Type B pancreatic cell (in vitro differentiated cells): ENCODE measurements at regions not wholly inside any gene's neighbourhood (a gene's known extent, or its start where the extent isn't known, plus 50 kb on each side); places are given as distances from the start of the nearest gene placed in this dataset.

Source experiments
- DNase-seq: peaks from one replicate; pipeline ENCODE4 v3.0.0; 2021; ENCODE audit warnings: mixed read lengths; ENCODE audit not compliant: unreplicated experiment; ENCODE audit errors: extremely low spot score
- H3K27ac Mint-ChIP-seq: 2 replicates; pipeline ENCODE4 v1.8.0; 2021; ENCODE audit warnings: mild to moderate bottlenecking, mixed read lengths
- H3K27me3 Mint-ChIP-seq: 2 replicates; pipeline ENCODE4 v1.8.0; 2021; ENCODE audit warnings: mixed read lengths
- H3K36me3 Mint-ChIP-seq: 2 replicates; pipeline ENCODE4 v1.8.0; 2021; ENCODE audit warnings: mixed read lengths
- H3K4me1 Mint-ChIP-seq: one replicate; pipeline ENCODE4 v1.8.0; 2021; ENCODE audit warnings: mixed read lengths; ENCODE audit not compliant: unreplicated experiment
- H3K4me3 Mint-ChIP-seq: 2 replicates; pipeline ENCODE4 v1.8.0; 2021; ENCODE audit warnings: mild to moderate bottlenecking, mixed read lengths
- H3K9me3 Mint-ChIP-seq: 2 replicates; pipeline ENCODE4 v1.8.0; 2021; ENCODE audit warnings: mixed read lengths
- TF ChIP-seq, protein P1 (sequence below): fragments of 200-600 bp; sonication (generic); conservative IDR thresholded peaks from 2 replicates; pipeline ENCODE4 v1.5.0; 2021; ENCODE audit warnings: antibody characterized with exemption, mild to moderate bottlenecking

DNA sequence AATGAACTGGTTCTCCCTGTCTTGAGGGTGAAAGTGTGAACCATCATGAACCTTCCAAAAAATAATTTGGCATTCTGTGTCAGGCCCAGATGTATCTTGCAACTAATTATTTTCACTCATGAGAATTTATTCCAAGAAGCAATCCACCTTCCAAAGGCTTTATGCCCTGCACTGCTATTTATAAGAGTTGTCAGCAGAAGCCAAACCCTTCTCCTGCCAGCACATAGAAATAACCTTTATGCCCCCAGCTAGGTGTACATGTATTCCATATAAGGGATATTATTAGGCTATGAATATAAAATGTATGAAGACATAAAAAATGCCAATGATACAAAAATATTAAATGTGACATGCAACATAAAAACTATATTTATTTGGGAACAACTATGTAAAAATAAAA lies 69.0 kb upstream of the GDF10 start:
- no peak overlapping the region for H3K27ac Mint-ChIP-seq
- H3K27me3 Mint-ChIP-seq: peaks cover 7% of the 10 kb centered on the region
- H3K36me3 Mint-ChIP-seq: no peaks in the 10 kb centered on the region
- peaks cover 10% of the 10 kb centered on the region for H3K9me3 Mint-ChIP-seq
- H3K4me1 Mint-ChIP-seq: peaks cover 9% of the 10 kb centered on the region
- TF ChIP-seq, protein P1, sequence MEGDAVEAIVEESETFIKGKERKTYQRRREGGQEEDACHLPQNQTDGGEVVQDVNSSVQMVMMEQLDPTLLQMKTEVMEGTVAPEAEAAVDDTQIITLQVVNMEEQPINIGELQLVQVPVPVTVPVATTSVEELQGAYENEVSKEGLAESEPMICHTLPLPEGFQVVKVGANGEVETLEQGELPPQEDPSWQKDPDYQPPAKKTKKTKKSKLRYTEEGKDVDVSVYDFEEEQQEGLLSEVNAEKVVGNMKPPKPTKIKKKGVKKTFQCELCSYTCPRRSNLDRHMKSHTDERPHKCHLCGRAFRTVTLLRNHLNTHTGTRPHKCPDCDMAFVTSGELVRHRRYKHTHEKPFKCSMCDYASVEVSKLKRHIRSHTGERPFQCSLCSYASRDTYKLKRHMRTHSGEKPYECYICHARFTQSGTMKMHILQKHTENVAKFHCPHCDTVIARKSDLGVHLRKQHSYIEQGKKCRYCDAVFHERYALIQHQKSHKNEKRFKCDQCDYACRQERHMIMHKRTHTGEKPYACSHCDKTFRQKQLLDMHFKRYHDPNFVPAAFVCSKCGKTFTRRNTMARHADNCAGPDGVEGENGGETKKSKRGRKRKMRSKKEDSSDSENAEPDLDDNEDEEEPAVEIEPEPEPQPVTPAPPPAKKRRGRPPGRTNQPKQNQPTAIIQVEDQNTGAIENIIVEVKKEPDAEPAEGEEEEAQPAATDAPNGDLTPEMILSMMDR: no peak
- DNase-seq: no peak
- H3K4me3 Mint-ChIP-seq: no peak overlapping the region

DNA sequence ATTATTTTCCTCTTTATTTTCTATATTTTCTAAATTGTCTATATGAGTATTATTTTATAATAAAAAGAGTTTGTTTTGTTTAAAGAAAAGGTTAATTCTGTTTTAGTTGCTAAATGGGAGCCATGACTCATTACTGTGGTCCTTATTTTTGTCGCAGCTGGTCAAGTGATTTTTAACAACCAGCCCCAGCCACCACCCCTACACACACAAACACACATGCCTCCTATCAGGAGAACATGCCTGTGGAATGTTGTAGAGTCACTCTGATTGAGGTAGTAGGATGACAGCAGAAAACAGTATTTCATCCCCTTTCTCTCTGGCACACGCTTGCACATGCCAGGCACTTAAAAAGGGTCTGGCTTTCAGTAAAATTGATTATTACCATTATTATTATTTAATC lies 68.6 kb upstream of the GDF10 start:
- H3K9me3 Mint-ChIP-seq: peaks cover 10% of the 10 kb centered on the region

DNA sequence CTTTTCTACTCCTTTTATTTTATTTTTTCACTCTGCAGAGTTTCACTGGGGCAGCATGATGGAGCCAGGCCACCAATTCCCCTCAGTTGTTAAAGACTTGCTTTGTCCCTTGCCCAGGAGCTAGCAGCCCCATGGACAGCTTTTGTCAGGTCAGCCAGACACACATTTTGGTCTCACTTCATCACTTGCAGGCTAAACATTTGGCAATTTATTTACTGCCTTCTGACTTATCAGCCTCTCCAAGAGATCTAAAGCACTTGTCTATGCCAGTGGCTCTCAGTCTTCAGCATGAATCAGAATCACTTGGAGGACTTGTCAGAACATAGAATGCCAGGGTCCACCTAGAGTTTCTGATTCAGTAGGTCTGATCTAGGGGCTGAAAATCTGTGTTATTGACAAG lies 66.4 kb upstream of the GDF10 start:
- no peaks in the 10 kb centered on the region for H3K36me3 Mint-ChIP-seq
- TF ChIP-seq, protein P1: no peak
- DNase-seq: no peak
- no peaks in the 10 kb centered on the region for H3K9me3 Mint-ChIP-seq
- H3K27me3 Mint-ChIP-seq: peaks cover 3% of the 10 kb centered on the region
- H3K4me1 Mint-ChIP-seq: peaks cover 9% of the 10 kb centered on the region
- H3K4me3 Mint-ChIP-seq: no peak overlapping the region
- H3K27ac Mint-ChIP-seq: no peak overlapping the region

More for the DNA sequence above, 68.6 kb upstream of the GDF10 start:
- no peak overlapping the region for H3K4me3 Mint-ChIP-seq
- TF ChIP-seq, protein P1: no peak
- H3K27me3 Mint-ChIP-seq: peaks cover 7% of the 10 kb centered on the region
- H3K4me1 Mint-ChIP-seq: peaks cover 9% of the 10 kb centered on the region
- no peak for DNase-seq
- no peaks in the 10 kb centered on the region for H3K36me3 Mint-ChIP-seq
- no peak overlapping the region for H3K27ac Mint-ChIP-seq

DNA sequence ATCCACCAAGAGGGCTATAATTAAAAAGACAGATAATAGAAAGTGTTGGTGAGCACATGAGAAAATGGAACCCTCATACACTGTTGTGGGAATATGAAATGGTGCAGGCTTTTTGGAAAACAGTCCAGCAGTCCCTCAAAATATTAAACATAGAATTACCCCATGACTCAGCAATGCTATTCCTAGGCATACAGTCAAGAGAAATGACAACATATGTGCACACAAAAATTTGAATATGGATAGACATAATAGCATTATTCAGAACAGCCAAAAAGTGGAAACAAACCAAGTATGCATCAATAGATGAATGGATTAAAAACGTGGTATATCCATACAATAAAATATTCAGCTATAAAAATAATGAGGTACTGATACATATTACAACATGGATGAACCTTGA lies 64.5 kb upstream of the GDF10 start:
- DNase-seq: no peak
- no peaks in the 10 kb centered on the region for H3K36me3 Mint-ChIP-seq
- TF ChIP-seq, protein P1: no peak
- H3K27me3 Mint-ChIP-seq: no peaks in the 10 kb centered on the region
- H3K4me3 Mint-ChIP-seq: no peak overlapping the region
- H3K9me3 Mint-ChIP-seq: no peaks in the 10 kb centered on the region
- no peak overlapping the region for H3K27ac Mint-ChIP-seq
- peaks cover 4% of the 10 kb centered on the region for H3K4me1 Mint-ChIP-seq

DNA sequence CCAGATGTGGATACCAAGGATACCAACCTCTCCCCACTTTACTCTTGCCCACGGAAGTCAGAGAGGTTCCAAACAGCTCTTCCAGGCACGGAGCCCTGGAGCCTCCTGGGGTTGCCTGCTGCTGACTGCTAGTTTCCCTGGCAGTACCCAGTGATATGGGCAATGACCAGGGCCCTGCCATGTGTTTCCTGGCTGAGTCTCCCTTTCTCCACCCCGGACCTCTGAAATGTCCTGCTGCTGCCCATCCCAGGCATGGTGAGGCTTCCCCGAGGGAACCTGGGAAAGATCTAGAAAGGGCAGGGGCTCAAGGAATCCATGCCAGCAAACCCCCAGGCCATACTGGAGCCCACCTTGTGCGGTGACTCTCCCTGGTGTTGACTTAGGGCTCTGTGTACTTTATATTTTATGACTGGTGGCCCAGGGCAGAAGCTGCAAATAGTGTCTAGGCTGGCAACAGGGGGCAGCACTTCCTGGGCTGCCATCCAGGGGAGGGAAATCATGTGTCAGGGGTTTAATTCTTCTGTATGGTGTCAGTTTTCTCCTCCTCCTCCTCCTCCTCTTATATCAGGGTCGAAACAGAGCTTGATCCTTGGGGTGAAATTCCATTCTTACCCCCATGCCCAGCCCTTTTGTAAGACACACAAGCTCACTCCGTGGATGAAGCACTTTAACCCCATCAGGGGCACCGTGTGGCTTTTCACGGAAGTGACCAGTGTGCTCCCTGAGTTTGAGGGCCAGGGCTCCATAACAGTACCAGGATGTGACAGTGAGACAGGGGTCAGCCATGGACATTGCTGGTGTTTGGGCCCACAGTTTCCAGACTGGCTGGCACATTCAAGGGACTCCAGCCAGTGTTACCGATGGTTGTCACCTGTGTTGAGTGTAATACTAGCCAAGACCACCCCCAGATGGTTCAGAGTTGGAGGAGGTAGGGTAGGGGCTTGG lies 62.4 kb upstream of the GDF10 start:
- Mint-ChIP-seq H3K4me3 (no peak overlapping the region), H3K36me3 (no peaks in the 10 kb centered on the region), H3K4me1 (peaks cover 4% of the 10 kb centered on the region), H3K27me3 (peaks cover 4% of the 10 kb centered on the region), H3K27ac (no peak overlapping the region), H3K9me3 (no peaks in the 10 kb centered on the region)
- TF ChIP-seq, protein P1: no peak
- peak; percentile 44 for DNase-seq
